Trophoblast cell (in vitro differentiated cells and primary cell): ENCODE measurements at regions not wholly inside any gene's neighbourhood (a gene's known extent, or its start where the extent isn't known, plus 50 kb on each side); places are given as distances from the start of the nearest gene placed in this dataset.

Source experiments
- DNase-seq, 2 donors: peaks; one replicate each; pipeline ENCODE4 v3.0.0-alpha.2; 2016
- H2AFZ ChIP-seq: 2 replicates; pipeline ENCODE4 v1.6.1; 2013; ENCODE audit warnings: low read length, moderate library complexity, mild to moderate bottlenecking; ENCODE audit not compliant: insufficient read depth, poor library complexity
- H2AK5ac ChIP-seq: 2 replicates; pipeline ENCODE4 v1.6.1; 2013; ENCODE audit warnings: mild to moderate bottlenecking, low read length
- H2BK120ac ChIP-seq: 2 replicates; pipeline ENCODE4 v1.6.1; 2013; ENCODE audit warnings: low read length, mild to moderate bottlenecking, moderate library complexity; ENCODE audit not compliant: insufficient read depth, poor library complexity
- H2BK12ac ChIP-seq: 2 replicates; pipeline ENCODE4 v1.6.1; 2013; ENCODE audit warnings: mild to moderate bottlenecking, low read length, moderate library complexity
- H2BK5ac ChIP-seq: 2 replicates; pipeline ENCODE4 v1.6.1; 2013; ENCODE audit warnings: low read length, low read depth, moderate library complexity, mild to moderate bottlenecking; ENCODE audit not compliant: poor library complexity
- H3K14ac ChIP-seq: 2 replicates; pipeline ENCODE4 v1.6.1; 2013; ENCODE audit warnings: mild to moderate bottlenecking, low read length
- H3K18ac ChIP-seq: 2 replicates; pipeline ENCODE4 v1.6.1; 2013; ENCODE audit warnings: mild to moderate bottlenecking, low read length
- H3K23ac ChIP-seq: 2 replicates; pipeline ENCODE4 v1.6.1; 2013; ENCODE audit warnings: low read length
- H3K27ac ChIP-seq: 2 replicates; pipeline ENCODE4 v1.5.1; 2013; ENCODE audit warnings: low read depth, mild to moderate bottlenecking, inconsistent platforms, low read length, moderate library complexity
- H3K27me3 ChIP-seq: 2 replicates; pipeline ENCODE4 v1.6.1; 2013; ENCODE audit warnings: inconsistent platforms, mild to moderate bottlenecking, low read length, moderate library complexity; ENCODE audit not compliant: insufficient read depth
- H3K36me3 ChIP-seq, 2 experiments: 1 replicate in 1 of 2; 2 replicates in 1 of 2; pipeline ENCODE4 v1.6.1; 2013; ENCODE audit warnings: low read length in 2 of 2, mild to moderate bottlenecking in 2 of 2, moderate library complexity in 1 of 2; ENCODE audit not compliant: insufficient read depth in 2 of 2, control insufficient read depth in 1 of 2
- H3K4ac ChIP-seq: 2 replicates; pipeline ENCODE4 v1.6.1; 2013; ENCODE audit warnings: low read depth, mild to moderate bottlenecking, low read length, moderate library complexity
- H3K4me1 ChIP-seq, 2 experiments: 1 replicate in 1 of 2; 2 replicates in 1 of 2; pipeline ENCODE4 v1.6.1; 2013; ENCODE audit warnings: low read length in 2 of 2, mild to moderate bottlenecking in 2 of 2, moderate library complexity in 1 of 2; ENCODE audit not compliant: insufficient read depth in 2 of 2, control insufficient read depth in 1 of 2
- H3K4me2 ChIP-seq: 2 replicates; pipeline ENCODE4 v1.6.1; 2013; ENCODE audit warnings: inconsistent platforms, mild to moderate bottlenecking, low read length, moderate library complexity
- H3K4me3 ChIP-seq: 2 replicates; pipeline ENCODE4 v1.5.1; 2013; ENCODE audit warnings: mild to moderate bottlenecking, low read depth, low read length, inconsistent platforms
- H3K79me1 ChIP-seq: one replicate; pipeline ENCODE4 v1.6.1; 2013; ENCODE audit warnings: low read length
- H3K79me2 ChIP-seq: 2 replicates; pipeline ENCODE4 v1.6.1; 2013; ENCODE audit warnings: low read length, mild to moderate bottlenecking; ENCODE audit not compliant: control insufficient read depth, insufficient read depth, poor library complexity
- H3K9ac ChIP-seq: 2 replicates; pipeline ENCODE4 v1.6.1; 2013; ENCODE audit warnings: mild to moderate bottlenecking, low read length
- H3K9me3 ChIP-seq: 2 replicates; pipeline ENCODE4 v1.6.1; 2013; ENCODE audit warnings: low read depth, mild to moderate bottlenecking, control low read depth, inconsistent platforms, low read length; ENCODE audit not compliant: insufficient read depth
- H4K12ac ChIP-seq: 2 replicates; pipeline ENCODE4 v1.6.1; 2013; ENCODE audit warnings: low read depth, mild to moderate bottlenecking, low read length, moderate library complexity
- H4K8ac ChIP-seq: 2 replicates; pipeline ENCODE4 v1.6.1; 2013; ENCODE audit warnings: low read depth, mild to moderate bottlenecking, low read length, moderate library complexity
- H4K91ac ChIP-seq: one replicate; pipeline ENCODE4 v1.6.1; 2013; ENCODE audit warnings: low read depth, mild to moderate bottlenecking, low read length, moderate library complexity
- WGBS: extraction: QIAGEN DNeasy Blood & Tissue Kit; methylation state at CpG from one replicate; pipeline ENCODE4 v1.1.7; 2013; ENCODE audit warnings: missing lambda C conversion rate; ENCODE audit not compliant: insufficient read length, insufficient coverage; ENCODE audit errors: extremely low coverage; 5-methylcytosine and 5-hydroxymethylcytosine counted together

GRCh38 chr10:130941886-130942285 is 369.6 kb downstream of the TCERG1L start:
- H3K27ac ChIP-seq = no peak overlapping the region
- H2AFZ ChIP-seq = no peak overlapping the region
- H4K12ac ChIP-seq = no peak overlapping the region
- H2BK12ac ChIP-seq = peak overlapping the region; percentile 67
- peak overlapping the region; percentile 38 for H3K14ac ChIP-seq
- no peak overlapping the region for H3K23ac ChIP-seq
- H3K9ac ChIP-seq = no peak overlapping the region
- H2BK120ac ChIP-seq = peak overlapping the region; percentile 44
- peak overlapping the region; percentile 41 for H3K18ac ChIP-seq
- H3K79me2 ChIP-seq = peaks cover 3% of the 10 kb centered on the region
- H2AK5ac ChIP-seq = peak overlapping the region; percentile 42
- peak overlapping the region; percentile 60 for H4K91ac ChIP-seq
- no peak overlapping the region for H2BK5ac ChIP-seq
- no CpG with 5 or more reads among the region's 10 CpGs for WGBS
- H3K4ac ChIP-seq = peak overlapping the region; percentile 34
- peaks cover 35% of the 10 kb centered on the region for H3K79me1 ChIP-seq
- H3K4me1 ChIP-seq = peaks cover 29 to 37% of the 10 kb centered on the region in 2 experiments
- no peak for DNase-seq
- H3K9me3 ChIP-seq = no peaks in the 10 kb centered on the region
- no peaks in the 10 kb centered on the region for H3K36me3 ChIP-seq
- H3K27me3 ChIP-seq = no peaks in the 10 kb centered on the region
- peak overlapping the region; percentile 55 for H4K8ac ChIP-seq
- no peak overlapping the region for H3K4me3 ChIP-seq
- H3K4me2 ChIP-seq = no peak overlapping the region

- H2BK12ac ChIP-seq = no peak overlapping the region
- H2AFZ ChIP-seq = no peak overlapping the region
- peaks cover 5% of the 10 kb centered on the region for H3K79me1 ChIP-seq
- no CpG with 5 or more reads among the region's 5 CpGs for whole genome bisulfite sequencing
- no peak overlapping the region for H3K4me3 ChIP-seq
- H3K79me2 ChIP-seq = no peaks in the 10 kb centered on the region
- H3K9ac ChIP-seq = no peak overlapping the region
- H2BK120ac ChIP-seq = no peak overlapping the region
- no peak overlapping the region for H3K4me2 ChIP-seq
- no peak overlapping the region for H3K27ac ChIP-seq
- no peak overlapping the region for H3K14ac ChIP-seq
- no peak overlapping the region for H4K8ac ChIP-seq
- H3K4ac ChIP-seq = no peak overlapping the region
- no peaks in the 10 kb centered on the region for H3K36me3 ChIP-seq
- no peak overlapping the region for H3K18ac ChIP-seq
- no peak overlapping the region for H4K91ac ChIP-seq
- no peaks in the 10 kb centered on the region for H3K9me3 ChIP-seq
- no peaks in the 10 kb centered on the region for H3K27me3 ChIP-seq
- H2BK5ac ChIP-seq = no peak overlapping the region
- no peak overlapping the region for H4K12ac ChIP-seq
- no peak overlapping the region for H2AK5ac ChIP-seq
- peaks cover 2 to 5% of the 10 kb centered on the region in 2 experiments for H3K4me1 ChIP-seq
- no peak overlapping the region for H3K23ac ChIP-seq
- DNase-seq = no peak
These were observed 359.4 kb downstream of the TCERG1L start for GRCh38 chr10:130952086-130952485.

DNA sequence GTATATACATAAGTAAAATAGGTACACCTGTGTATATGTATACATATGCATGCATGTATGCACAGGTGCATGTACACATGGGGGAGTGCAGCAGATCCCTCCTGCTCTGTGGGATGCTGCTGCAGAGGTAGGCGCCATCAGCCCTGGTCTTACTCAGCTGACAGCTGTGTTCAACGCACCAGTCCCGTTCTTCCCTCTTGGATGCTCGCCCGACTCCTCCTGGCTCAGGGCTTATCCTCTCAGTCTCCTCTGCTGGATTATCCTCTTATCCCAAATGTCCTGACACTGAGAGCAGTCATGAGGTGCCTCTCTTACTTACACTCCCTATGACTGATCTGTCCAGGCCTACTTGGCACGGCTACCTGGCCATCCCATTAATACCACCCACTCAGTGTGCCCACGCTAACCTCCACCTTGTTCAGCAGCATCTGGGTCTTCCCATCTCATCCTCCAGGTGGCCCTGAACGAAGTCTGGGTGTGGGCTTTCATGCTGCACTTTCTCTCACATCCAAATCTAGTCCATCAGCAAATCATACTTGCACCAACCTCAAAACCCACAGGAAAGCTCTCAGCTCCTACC is 357.1 kb downstream of the TCERG1L start:
- no peak overlapping the region for H2BK5ac ChIP-seq
- no peaks in the 10 kb centered on the region for H3K79me2 ChIP-seq
- no peak overlapping the region for H4K91ac ChIP-seq
- no peak overlapping the region for H3K23ac ChIP-seq
- no peak overlapping the region for H4K8ac ChIP-seq
- H2AFZ ChIP-seq = no peak overlapping the region
- peaks cover 2 to 3% of the 10 kb centered on the region in 2 experiments for H3K4me1 ChIP-seq
- no peak overlapping the region for H3K14ac ChIP-seq
- H3K9me3 ChIP-seq = no peaks in the 10 kb centered on the region
- no peaks in the 10 kb centered on the region for H3K36me3 ChIP-seq
- H3K27ac ChIP-seq = no peak overlapping the region
- no CpG with 5 or more reads among the region's 8 CpGs for WGBS
- H3K4me3 ChIP-seq = no peak overlapping the region
- DNase-seq = no peak
- no peak overlapping the region for H2BK12ac ChIP-seq
- no peak overlapping the region for H3K4ac ChIP-seq
- H2AK5ac ChIP-seq = no peak overlapping the region
- H4K12ac ChIP-seq = no peak overlapping the region
- no peak overlapping the region for H3K9ac ChIP-seq
- no peak overlapping the region for H2BK120ac ChIP-seq
- H3K79me1 ChIP-seq = peaks cover 3% of the 10 kb centered on the region
- H3K4me2 ChIP-seq = no peak overlapping the region
- H3K18ac ChIP-seq = no peak overlapping the region
- H3K27me3 ChIP-seq = no peaks in the 10 kb centered on the region

GRCh38 chr10:130956251-130956650 is 355.3 kb downstream of the TCERG1L start:
- no peak overlapping the region for H3K9ac ChIP-seq

More at GRCh38 chr10:130956251-130956650, 355.3 kb downstream of the TCERG1L start:
- no peaks in the 10 kb centered on the region for H3K36me3 ChIP-seq
- no peak overlapping the region for H2BK5ac ChIP-seq
- no peak overlapping the region for H3K4ac ChIP-seq
- H3K14ac ChIP-seq = no peak overlapping the region
- H3K18ac ChIP-seq = no peak overlapping the region
- H2AK5ac ChIP-seq = no peak overlapping the region
- no CpG with 5 or more reads among the region's 8 CpGs for WGBS
- no peaks in the 10 kb centered on the region for H3K79me1 ChIP-seq
- no peak overlapping the region for H4K8ac ChIP-seq
- no peak overlapping the region for H4K12ac ChIP-seq
- H3K9me3 ChIP-seq = no peaks in the 10 kb centered on the region
- DNase-seq = no peak
- H2AFZ ChIP-seq = no peak overlapping the region
- no peak overlapping the region for H2BK12ac ChIP-seq
- H4K91ac ChIP-seq = no peak overlapping the region
- no peak overlapping the region for H3K4me3 ChIP-seq
- H3K27ac ChIP-seq = no peak overlapping the region
- H3K23ac ChIP-seq = no peak overlapping the region
- H3K27me3 ChIP-seq = no peaks in the 10 kb centered on the region
- H2BK120ac ChIP-seq = no peak overlapping the region
- no peak overlapping the region for H3K4me2 ChIP-seq
- no peaks in the 10 kb centered on the region for H3K4me1 ChIP-seq
- no peaks in the 10 kb centered on the region for H3K79me2 ChIP-seq
